ENCODE measurements at regions not wholly inside any gene's neighbourhood (a gene's known extent, or its start where the extent isn't known, plus 50 kb on each side); places are given as distances from the start of the nearest gene placed in this dataset.

DNA sequence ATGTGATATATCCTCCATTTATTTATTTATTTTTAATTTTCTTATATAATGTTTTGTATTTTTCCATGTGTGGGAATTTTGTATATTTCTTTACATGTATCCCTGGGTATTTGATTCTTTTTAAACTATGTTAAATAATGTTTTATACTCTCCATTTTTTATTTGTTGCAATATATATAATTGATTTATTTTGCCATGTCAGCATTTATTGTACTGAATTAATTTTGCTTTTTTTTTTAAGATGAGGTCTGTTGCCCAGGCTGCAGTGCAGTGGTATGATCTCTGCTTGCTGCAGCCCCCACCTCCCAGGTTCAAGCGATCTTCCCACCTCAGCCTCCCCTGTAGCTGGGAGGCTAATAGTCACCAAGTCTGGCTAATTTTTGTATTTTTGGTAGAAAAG, 187.4 kb downstream of the CDC14C start:
- TF ChIP-seq, protein P1, sequence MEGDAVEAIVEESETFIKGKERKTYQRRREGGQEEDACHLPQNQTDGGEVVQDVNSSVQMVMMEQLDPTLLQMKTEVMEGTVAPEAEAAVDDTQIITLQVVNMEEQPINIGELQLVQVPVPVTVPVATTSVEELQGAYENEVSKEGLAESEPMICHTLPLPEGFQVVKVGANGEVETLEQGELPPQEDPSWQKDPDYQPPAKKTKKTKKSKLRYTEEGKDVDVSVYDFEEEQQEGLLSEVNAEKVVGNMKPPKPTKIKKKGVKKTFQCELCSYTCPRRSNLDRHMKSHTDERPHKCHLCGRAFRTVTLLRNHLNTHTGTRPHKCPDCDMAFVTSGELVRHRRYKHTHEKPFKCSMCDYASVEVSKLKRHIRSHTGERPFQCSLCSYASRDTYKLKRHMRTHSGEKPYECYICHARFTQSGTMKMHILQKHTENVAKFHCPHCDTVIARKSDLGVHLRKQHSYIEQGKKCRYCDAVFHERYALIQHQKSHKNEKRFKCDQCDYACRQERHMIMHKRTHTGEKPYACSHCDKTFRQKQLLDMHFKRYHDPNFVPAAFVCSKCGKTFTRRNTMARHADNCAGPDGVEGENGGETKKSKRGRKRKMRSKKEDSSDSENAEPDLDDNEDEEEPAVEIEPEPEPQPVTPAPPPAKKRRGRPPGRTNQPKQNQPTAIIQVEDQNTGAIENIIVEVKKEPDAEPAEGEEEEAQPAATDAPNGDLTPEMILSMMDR (conservative IDR thresholded peaks at IDR 0.05; ENCODE audit: low read depth in 2 of 2), result no peak
- TF ChIP-seq POLR2AphosphoS5 (IDR thresholded peaks at IDR 0.05; ENCODE audit: low read depth) (no peak), EZH2phosphoT487 (IDR thresholded peaks at IDR 0.05; ENCODE audit: unreplicated experiment) (no peak), CREB1 (CRISPR knock-in tag; IDR thresholded peaks at IDR 0.05; ENCODE audit: low read depth) (no peak), EZH2 (IDR thresholded peaks at IDR 0.05; ENCODE audit: low read depth, unreplicated experiment) (no peak), ZNF114 (CRISPR knock-in tag; IDR thresholded peaks at IDR 0.05) (no peak), ZNF331 (CRISPR knock-in tag; IDR thresholded peaks at IDR 0.05; ENCODE audit: low read depth) (no peak), JUNB (IDR thresholded peaks at IDR 0.05; ENCODE audit: unreplicated experiment) (no peak)
- TF ChIP-seq, protein P2, sequence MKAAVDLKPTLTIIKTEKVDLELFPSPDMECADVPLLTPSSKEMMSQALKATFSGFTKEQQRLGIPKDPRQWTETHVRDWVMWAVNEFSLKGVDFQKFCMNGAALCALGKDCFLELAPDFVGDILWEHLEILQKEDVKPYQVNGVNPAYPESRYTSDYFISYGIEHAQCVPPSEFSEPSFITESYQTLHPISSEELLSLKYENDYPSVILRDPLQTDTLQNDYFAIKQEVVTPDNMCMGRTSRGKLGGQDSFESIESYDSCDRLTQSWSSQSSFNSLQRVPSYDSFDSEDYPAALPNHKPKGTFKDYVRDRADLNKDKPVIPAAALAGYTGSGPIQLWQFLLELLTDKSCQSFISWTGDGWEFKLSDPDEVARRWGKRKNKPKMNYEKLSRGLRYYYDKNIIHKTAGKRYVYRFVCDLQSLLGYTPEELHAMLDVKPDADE (IDR thresholded peaks at IDR 0.05), result no peak
- TF ChIP-seq, protein P3, sequence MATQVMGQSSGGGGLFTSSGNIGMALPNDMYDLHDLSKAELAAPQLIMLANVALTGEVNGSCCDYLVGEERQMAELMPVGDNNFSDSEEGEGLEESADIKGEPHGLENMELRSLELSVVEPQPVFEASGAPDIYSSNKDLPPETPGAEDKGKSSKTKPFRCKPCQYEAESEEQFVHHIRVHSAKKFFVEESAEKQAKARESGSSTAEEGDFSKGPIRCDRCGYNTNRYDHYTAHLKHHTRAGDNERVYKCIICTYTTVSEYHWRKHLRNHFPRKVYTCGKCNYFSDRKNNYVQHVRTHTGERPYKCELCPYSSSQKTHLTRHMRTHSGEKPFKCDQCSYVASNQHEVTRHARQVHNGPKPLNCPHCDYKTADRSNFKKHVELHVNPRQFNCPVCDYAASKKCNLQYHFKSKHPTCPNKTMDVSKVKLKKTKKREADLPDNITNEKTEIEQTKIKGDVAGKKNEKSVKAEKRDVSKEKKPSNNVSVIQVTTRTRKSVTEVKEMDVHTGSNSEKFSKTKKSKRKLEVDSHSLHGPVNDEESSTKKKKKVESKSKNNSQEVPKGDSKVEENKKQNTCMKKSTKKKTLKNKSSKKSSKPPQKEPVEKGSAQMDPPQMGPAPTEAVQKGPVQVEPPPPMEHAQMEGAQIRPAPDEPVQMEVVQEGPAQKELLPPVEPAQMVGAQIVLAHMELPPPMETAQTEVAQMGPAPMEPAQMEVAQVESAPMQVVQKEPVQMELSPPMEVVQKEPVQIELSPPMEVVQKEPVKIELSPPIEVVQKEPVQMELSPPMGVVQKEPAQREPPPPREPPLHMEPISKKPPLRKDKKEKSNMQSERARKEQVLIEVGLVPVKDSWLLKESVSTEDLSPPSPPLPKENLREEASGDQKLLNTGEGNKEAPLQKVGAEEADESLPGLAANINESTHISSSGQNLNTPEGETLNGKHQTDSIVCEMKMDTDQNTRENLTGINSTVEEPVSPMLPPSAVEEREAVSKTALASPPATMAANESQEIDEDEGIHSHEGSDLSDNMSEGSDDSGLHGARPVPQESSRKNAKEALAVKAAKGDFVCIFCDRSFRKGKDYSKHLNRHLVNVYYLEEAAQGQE (IDR thresholded peaks at IDR 0.05; ENCODE audit: unreplicated experiment), result no peak

Measured in GM23338 (cell line).